ENCODE measurements at regions not wholly inside any gene's neighbourhood (a gene's known extent, or its start where the extent isn't known, plus 50 kb on each side); places are given as distances from the start of the nearest gene placed in this dataset.

DNA sequence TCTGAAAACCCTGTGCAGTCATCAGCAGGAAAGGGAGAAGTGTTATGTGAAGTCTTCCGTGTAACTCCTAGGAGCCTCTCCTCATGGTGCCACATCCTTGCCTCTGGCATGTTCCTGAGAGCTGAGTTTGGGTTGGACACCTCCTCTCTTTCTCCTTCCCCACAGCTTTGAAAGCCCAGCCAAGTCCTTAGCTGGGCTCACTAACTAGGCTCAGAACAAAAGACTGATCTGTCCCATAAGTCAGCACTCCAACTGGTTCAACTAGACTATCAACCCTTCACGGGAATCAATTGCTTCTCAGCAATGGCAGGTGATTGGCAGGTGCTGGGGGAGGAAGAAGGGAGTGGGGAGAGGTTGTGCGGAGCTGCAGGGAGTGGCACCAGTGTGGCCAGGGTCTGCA, 509.9 kb upstream of the B3GAT1 start:
- Histone ChIP-seq H3K4me3 (ENCODE audit: low read depth in 1 of 2, low read length in 2 of 2) (no peak overlapping the region), H3K9me3 (ENCODE audit: control insufficient read depth in 1 of 2, low read length in 2 of 2) (no peaks in the 10 kb centered on the region), H3K4me1 (ENCODE audit: control insufficient read depth in 1 of 2, insufficient read depth in 2 of 2, low read length in 2 of 2) (no peaks in the 10 kb centered on the region), H3K36me3 (ENCODE audit: control insufficient read depth in 1 of 2, insufficient read depth in 2 of 2, low read length in 2 of 2) (no peaks in the 10 kb centered on the region), H3K27me3 (ENCODE audit: low read depth, low read length) (no peaks in the 10 kb centered on the region), H3K27ac (ENCODE audit: low read length) (no peak overlapping the region)

DNA sequence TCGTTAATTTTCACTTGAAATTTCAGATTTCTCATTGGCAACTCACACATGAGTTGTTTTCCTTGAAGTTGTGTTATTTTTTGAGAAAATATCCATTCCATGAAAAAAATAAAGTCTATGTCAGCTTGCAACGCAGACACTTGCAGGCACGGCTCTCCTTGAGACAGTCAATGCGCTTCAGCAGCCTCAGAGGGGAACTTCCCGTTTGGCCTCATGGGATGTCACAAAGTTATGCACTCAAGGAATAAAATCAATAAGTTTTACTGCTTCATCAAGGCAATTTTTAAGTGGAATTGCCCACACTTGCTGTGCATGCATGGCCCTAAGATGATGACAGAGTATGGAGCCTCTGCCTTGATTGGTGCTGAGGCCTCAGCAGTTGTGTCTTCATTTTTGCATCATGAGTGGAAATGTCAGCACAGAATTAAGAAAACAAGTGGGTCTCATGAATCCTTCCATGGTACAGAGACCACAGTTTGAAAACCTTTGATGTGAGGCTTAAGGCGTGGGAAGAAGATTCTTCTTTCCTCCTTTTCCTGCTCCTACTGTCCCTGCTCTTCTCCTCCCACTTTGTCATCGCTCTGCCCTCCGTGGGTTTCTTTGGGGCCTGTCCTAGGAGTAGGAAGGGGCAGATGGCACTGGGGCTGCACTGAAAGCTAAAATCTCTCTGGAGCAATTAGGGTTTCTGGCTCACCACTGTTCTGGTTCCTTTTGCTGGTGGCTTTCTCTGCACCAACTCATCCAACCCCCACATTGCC, 509.0 kb upstream of the B3GAT1 start:
- Histone ChIP-seq H3K27ac (ENCODE audit: low read length) (no peak overlapping the region), H3K4me1 (ENCODE audit: control insufficient read depth in 1 of 2, insufficient read depth in 2 of 2, low read length in 2 of 2) (peaks cover 0 to 7% of the 10 kb centered on the region in 2 donors), H3K36me3 (ENCODE audit: control insufficient read depth in 1 of 2, insufficient read depth in 2 of 2, low read length in 2 of 2) (no peaks in the 10 kb centered on the region)

DNA sequence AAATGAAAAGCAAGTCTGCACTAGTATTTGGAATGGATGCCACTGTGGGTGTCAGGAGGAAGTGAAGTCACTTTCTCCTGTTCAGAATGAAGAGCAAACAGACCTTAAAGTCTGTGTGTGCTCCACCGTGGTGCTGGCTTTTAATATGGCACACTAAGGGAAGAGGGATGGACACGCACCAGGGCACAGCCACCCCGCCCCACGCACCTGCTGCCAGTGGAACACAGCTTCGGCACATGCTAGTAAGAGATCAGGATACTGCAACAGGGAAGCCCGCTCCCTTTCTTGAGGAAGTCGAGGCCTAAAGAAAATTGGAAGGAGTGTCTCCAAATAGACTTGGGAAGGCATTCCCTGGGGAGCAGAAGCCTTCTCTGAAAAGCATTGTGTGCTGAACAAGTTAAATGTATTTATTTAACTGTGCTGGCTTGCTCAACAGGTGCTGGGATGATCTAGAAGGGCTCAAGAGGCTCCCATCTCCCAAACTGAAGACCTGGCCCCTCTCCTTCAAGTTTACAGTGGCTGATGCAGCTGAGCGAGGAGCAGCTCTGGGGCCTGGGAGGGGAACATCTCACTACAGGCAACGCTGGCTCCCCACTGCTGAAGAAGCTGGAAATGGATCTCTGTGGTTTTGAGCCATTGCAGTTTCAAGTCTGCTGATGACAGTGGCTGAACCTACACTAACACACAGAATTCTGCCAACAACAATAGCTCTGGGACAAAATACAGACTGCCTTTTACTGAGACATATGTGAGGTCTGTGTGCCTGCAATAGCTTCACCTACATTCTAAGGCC, 504.6 kb upstream of the B3GAT1 start:
- no peak overlapping the region for H3K27ac ChIP-seq (ENCODE audit: low read length)

More for the DNA sequence above, 509.0 kb upstream of the B3GAT1 start:
- no peak overlapping the region for H3K4me3 ChIP-seq (ENCODE audit: low read depth in 1 of 2, low read length in 2 of 2)
- H3K27me3 ChIP-seq (ENCODE audit: low read depth, low read length), result no peaks in the 10 kb centered on the region
- H3K9me3 ChIP-seq (ENCODE audit: control insufficient read depth in 1 of 2, low read length in 2 of 2), result no peaks in the 10 kb centered on the region

DNA sequence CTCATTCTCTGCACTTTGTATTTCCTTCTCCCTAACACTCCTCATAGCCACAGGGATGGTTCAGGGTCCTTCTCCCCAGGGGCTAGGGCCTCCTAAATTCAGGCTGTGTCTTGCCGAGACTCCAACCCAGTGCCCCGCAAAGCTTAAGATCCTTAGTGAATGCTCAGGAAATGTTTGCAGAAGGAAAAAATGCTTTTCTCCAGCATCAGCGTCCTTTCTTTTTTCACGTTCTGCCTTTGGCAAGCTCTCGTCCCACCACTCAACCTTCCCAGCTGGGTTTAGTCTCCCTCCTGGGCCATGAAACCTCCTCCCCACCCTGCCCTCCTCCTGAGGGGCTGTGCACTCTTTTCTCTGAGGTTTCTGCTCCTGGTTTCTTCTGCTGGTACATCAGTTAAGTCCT, 503.8 kb upstream of the B3GAT1 start:
- H3K4me3 ChIP-seq (ENCODE audit: low read depth in 1 of 2, low read length in 2 of 2), result no peak overlapping the region
- H3K27ac ChIP-seq (ENCODE audit: low read length), result no peak overlapping the region
- H3K27me3 ChIP-seq (ENCODE audit: low read depth, low read length), result no peaks in the 10 kb centered on the region
- peaks cover 0 to 7% of the 10 kb centered on the region in 2 donors for H3K4me1 ChIP-seq (ENCODE audit: control insufficient read depth in 1 of 2, insufficient read depth in 2 of 2, low read length in 2 of 2)
- H3K9me3 ChIP-seq (ENCODE audit: control insufficient read depth in 1 of 2, low read length in 2 of 2), result no peaks in the 10 kb centered on the region
- H3K36me3 ChIP-seq (ENCODE audit: control insufficient read depth in 1 of 2, insufficient read depth in 2 of 2, low read length in 2 of 2), result no peaks in the 10 kb centered on the region

More for the DNA sequence above, 504.6 kb upstream of the B3GAT1 start:
- no peaks in the 10 kb centered on the region for H3K27me3 ChIP-seq (ENCODE audit: low read depth, low read length)
- H3K9me3 ChIP-seq (ENCODE audit: control insufficient read depth in 1 of 2, low read length in 2 of 2), result no peaks in the 10 kb centered on the region
- peaks cover 0 to 7% of the 10 kb centered on the region in 2 donors for H3K4me1 ChIP-seq (ENCODE audit: control insufficient read depth in 1 of 2, insufficient read depth in 2 of 2, low read length in 2 of 2)
- H3K4me3 ChIP-seq (ENCODE audit: low read depth in 1 of 2, low read length in 2 of 2), result no peak overlapping the region
- no peaks in the 10 kb centered on the region for H3K36me3 ChIP-seq (ENCODE audit: control insufficient read depth in 1 of 2, insufficient read depth in 2 of 2, low read length in 2 of 2)

GRCh38 chr11:134915212-134915611, 503.2 kb upstream of the B3GAT1 start:
- Histone ChIP-seq H3K27me3 (ENCODE audit: low read depth, low read length) (no peaks in the 10 kb centered on the region), H3K27ac (ENCODE audit: low read length) (no peak overlapping the region), H3K36me3 (ENCODE audit: control insufficient read depth in 1 of 2, insufficient read depth in 2 of 2, low read length in 2 of 2) (no peaks in the 10 kb centered on the region), H3K9me3 (ENCODE audit: control insufficient read depth in 1 of 2, low read length in 2 of 2) (no peaks in the 10 kb centered on the region), H3K4me3 (ENCODE audit: low read depth in 1 of 2, low read length in 2 of 2) (no peak overlapping the region), H3K4me1 (ENCODE audit: control insufficient read depth in 1 of 2, insufficient read depth in 2 of 2, low read length in 2 of 2) (peaks cover 0 to 7% of the 10 kb centered on the region in 2 donors)

GRCh38 chr11:134913999-134914590, 502.1 kb upstream of the B3GAT1 start:
- Histone ChIP-seq H3K4me1 (ENCODE audit: control insufficient read depth in 1 of 2, insufficient read depth in 2 of 2, low read length in 2 of 2) (peaks cover 0 to 7% of the 10 kb centered on the region in 2 donors), H3K9me3 (ENCODE audit: control insufficient read depth in 1 of 2, low read length in 2 of 2) (no peaks in the 10 kb centered on the region), H3K4me3 (ENCODE audit: low read depth in 1 of 2, low read length in 2 of 2) (no peak overlapping the region), H3K27me3 (ENCODE audit: low read depth, low read length) (no peaks in the 10 kb centered on the region), H3K36me3 (ENCODE audit: control insufficient read depth in 1 of 2, insufficient read depth in 2 of 2, low read length in 2 of 2) (no peaks in the 10 kb centered on the region), H3K27ac (ENCODE audit: low read length) (no peak overlapping the region)

DNA sequence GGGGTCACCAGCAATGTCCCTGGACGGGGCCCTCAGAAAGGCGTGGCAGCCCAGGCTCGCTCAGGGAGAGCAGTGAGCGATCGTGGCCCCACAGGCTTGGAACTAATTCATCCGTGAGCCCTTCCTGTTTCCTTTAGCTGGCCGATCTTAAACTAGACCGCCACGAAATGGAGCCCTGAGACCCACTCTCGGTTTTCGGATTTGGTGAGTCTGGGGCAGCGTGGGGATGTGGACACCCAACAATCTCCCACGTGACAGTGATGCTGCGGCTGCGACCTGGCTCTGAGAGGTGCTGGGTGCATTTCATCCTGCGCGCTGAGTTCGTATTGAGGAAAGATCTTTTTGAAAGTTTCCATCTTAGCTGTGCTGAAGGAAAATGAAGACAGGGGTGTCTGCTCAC, 501.3 kb upstream of the B3GAT1 start:
- H3K27me3 ChIP-seq (ENCODE audit: low read depth, low read length), result no peaks in the 10 kb centered on the region
- no peaks in the 10 kb centered on the region for H3K9me3 ChIP-seq (ENCODE audit: control insufficient read depth in 1 of 2, low read length in 2 of 2)
- H3K36me3 ChIP-seq (ENCODE audit: control insufficient read depth in 1 of 2, insufficient read depth in 2 of 2, low read length in 2 of 2), result no peaks in the 10 kb centered on the region
- no peak overlapping the region for H3K27ac ChIP-seq (ENCODE audit: low read length)
- no peak overlapping the region for H3K4me3 ChIP-seq (ENCODE audit: low read depth in 1 of 2, low read length in 2 of 2)
- H3K4me1 ChIP-seq (ENCODE audit: control insufficient read depth in 1 of 2, insufficient read depth in 2 of 2, low read length in 2 of 2), result peaks cover 0 to 7% of the 10 kb centered on the region in 2 donors

- Histone ChIP-seq H3K4me1 (ENCODE audit: control insufficient read depth in 1 of 2, insufficient read depth in 2 of 2, low read length in 2 of 2) (peaks cover 0 to 4% of the 10 kb centered on the region in 2 donors), H3K27ac (ENCODE audit: low read length) (no peak overlapping the region), H3K27me3 (ENCODE audit: low read depth, low read length) (no peaks in the 10 kb centered on the region), H3K9me3 (ENCODE audit: control insufficient read depth in 1 of 2, low read length in 2 of 2) (no peaks in the 10 kb centered on the region), H3K4me3 (ENCODE audit: low read depth in 1 of 2, low read length in 2 of 2) (no peak overlapping the region), H3K36me3 (ENCODE audit: control insufficient read depth in 1 of 2, insufficient read depth in 2 of 2, low read length in 2 of 2) (no peaks in the 10 kb centered on the region)
Measured at GRCh38 chr11:134911514-134912180, 499.6 kb upstream of the B3GAT1 start.

GRCh38 chr11:134908583-134908982, 496.5 kb upstream of the B3GAT1 start:
- no peak overlapping the region for H3K27ac ChIP-seq (ENCODE audit: low read length)
- no peaks in the 10 kb centered on the region for H3K36me3 ChIP-seq (ENCODE audit: control insufficient read depth in 1 of 2, insufficient read depth in 2 of 2, low read length in 2 of 2)
- H3K27me3 ChIP-seq (ENCODE audit: low read depth, low read length), result no peaks in the 10 kb centered on the region
- no peaks in the 10 kb centered on the region for H3K9me3 ChIP-seq (ENCODE audit: control insufficient read depth in 1 of 2, low read length in 2 of 2)
- no peak overlapping the region for H3K4me3 ChIP-seq (ENCODE audit: low read depth in 1 of 2, low read length in 2 of 2)
- peaks cover 0 to 7% of the 10 kb centered on the region in 2 donors for H3K4me1 ChIP-seq (ENCODE audit: control insufficient read depth in 1 of 2, insufficient read depth in 2 of 2, low read length in 2 of 2)

DNA sequence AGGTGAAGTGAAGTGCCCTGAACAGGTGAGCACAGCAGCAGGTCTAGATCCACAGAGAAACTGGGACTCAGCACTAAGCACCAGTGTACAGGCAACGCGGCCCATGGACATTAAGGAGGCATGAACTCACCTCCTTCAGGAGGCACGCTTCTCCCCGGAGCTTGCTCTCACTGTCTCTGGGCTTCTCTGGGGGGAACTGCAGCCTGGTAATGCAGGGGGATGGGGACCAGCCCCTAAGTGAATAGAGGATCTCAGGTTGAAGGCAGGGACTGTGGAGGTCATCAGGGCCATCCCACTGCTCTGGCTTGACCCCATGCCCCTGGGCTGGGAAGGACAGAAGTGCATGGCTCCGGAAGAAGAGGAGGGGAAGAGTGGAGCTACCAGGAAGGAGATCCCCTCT, 495.6 kb upstream of the B3GAT1 start:
- Histone ChIP-seq H3K27ac (ENCODE audit: low read length) (no peak overlapping the region), H3K9me3 (ENCODE audit: control insufficient read depth in 1 of 2, low read length in 2 of 2) (no peaks in the 10 kb centered on the region), H3K27me3 (ENCODE audit: low read depth, low read length) (no peaks in the 10 kb centered on the region), H3K4me3 (ENCODE audit: low read depth in 1 of 2, low read length in 2 of 2) (no peak overlapping the region), H3K4me1 (ENCODE audit: control insufficient read depth in 1 of 2, insufficient read depth in 2 of 2, low read length in 2 of 2) (peaks cover 0 to 7% of the 10 kb centered on the region in 2 donors), H3K36me3 (ENCODE audit: control insufficient read depth in 1 of 2, insufficient read depth in 2 of 2, low read length in 2 of 2) (no peaks in the 10 kb centered on the region)
